NCI-H2081 (cell line): ENCODE measurements at regions not wholly inside any gene's neighbourhood (a gene's known extent, or its start where the extent isn't known, plus 50 kb on each side); places are given as distances from the start of the nearest gene placed in this dataset.

Source experiments
- DNase-seq, 2 experiments: peaks; one replicate each; lab custom pipeline; 2025; lab: John Stamatoyannopoulos, UW

- no peak for DNase-seq
Observed at GRCh38 chr22:48713272-48714205, 1114.1 kb downstream of the BRD1 start.

DNA sequence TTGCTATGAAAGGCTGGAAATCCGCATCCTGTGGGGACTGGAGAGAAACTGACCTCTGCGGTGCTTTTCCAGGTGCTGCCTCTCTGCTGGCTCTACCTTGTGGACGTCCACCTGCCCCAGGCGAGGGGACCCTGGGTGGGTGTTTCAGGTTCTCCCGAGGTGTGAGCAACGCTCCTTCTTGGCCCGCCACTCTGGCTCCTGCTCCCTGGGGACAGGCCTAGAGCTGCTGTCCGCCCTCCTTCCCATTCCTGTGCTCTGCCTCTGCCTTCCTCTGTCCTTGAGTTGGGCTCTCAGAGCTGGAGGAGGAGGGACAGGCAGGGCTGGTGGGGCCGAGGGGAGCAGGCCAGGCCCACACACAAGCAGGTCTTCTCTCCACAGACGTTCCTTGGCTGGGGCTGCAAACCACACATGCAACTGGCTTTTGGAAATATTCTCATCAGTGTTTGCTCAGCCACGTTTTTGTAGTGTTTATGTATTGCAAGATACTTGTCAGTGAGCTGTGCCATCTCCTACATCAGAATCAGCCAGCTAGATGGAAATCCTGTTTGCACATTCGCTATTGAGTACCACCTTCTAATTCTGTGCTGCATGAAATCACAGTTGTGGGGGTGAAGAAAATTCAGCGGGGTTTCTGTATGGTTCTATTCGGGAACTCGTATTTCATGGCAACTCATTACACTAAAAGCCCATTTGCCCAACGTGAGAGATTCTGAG lies 1115.0 kb downstream of the BRD1 start:
- no peak for DNase-seq

GRCh38 chr22:48711669-48712068 lies 1116.0 kb downstream of the BRD1 start:
- no peak for DNase-seq

DNA sequence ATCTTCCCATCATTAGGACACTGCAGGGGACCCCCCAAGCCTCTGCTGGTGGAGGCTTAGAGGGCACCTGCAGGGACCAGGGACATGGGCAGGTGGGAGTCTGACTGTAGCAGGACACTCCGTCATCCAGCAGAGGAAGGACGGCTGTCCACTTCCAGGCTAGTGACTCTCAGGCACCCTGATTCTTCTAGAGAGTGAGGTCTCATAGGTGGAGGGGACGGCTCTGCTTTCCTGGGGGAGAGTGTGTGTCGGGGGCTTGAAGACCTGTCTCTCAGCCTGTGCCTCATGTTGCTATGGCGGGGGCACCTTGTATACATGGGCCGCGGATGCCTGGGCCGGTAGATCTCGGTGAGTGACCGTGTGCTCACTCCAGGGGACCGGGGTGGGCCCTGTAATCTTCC lies 1116.6 kb downstream of the BRD1 start:
- DNase-seq, result no peak

- DNase-seq, result no peak
Observed at GRCh38 chr22:48710410-48710809, 1117.3 kb downstream of the BRD1 start.

- DNase-seq, result no peak
Observed at GRCh38 chr22:48709976-48710375, 1117.7 kb downstream of the BRD1 start.

DNA sequence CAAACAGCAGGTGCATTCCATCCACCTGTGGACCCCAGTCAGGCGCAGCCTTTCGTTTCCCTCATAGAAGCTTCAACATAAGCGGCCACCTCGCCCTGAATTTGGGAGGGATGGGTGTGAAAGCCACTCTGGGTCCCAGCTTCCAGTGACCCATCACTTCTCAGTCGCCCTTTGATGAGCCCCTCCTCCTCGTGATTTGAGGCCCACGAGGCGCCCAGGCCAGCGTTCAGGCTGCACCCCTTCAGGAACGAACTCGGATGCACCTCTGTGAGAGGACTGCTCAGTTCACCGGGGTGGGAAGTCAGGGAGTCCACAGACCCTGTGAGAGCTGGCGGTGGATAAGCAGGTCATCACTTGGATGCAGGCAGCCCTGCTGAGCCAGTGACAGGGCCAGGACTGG lies 1118.2 kb downstream of the BRD1 start:
- DNase-seq, result no peak

DNA sequence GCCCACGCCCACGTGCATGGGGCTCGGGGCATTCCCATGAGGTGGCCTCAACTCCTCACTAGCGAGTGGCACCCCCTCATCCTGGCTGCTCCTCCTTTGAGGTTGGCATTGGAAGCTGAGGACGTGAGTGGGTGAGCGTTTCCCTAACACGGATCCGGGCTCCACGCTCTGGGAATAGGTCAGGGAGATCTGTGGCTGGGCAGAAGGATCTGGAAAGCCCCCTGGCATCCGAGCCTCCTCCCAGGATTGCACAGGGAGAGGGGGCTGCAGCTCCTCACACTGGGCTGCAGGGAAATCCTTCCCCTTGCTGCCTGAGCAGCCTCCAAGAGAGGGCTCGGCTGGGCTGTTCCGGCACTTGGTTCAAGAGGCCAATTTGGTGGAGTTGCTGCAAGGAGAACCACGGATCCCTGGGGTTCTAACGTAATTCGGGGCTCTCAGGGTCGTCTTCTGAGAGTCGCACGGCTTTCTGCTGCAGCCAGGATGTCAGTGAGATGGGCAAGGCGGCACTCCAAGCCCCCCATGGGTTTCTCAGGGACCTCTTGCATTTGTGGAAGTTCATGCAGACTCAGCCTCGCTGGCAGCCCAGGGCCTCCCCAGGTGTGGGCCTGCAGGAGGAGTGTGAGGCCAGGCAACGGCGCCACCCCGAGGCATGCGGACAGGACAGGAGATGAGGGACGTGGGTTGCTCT lies 1119.0 kb downstream of the BRD1 start:
- no peak for DNase-seq

GRCh38 chr22:48707763-48708557 lies 1119.7 kb downstream of the BRD1 start:
- no peak for DNase-seq

DNA sequence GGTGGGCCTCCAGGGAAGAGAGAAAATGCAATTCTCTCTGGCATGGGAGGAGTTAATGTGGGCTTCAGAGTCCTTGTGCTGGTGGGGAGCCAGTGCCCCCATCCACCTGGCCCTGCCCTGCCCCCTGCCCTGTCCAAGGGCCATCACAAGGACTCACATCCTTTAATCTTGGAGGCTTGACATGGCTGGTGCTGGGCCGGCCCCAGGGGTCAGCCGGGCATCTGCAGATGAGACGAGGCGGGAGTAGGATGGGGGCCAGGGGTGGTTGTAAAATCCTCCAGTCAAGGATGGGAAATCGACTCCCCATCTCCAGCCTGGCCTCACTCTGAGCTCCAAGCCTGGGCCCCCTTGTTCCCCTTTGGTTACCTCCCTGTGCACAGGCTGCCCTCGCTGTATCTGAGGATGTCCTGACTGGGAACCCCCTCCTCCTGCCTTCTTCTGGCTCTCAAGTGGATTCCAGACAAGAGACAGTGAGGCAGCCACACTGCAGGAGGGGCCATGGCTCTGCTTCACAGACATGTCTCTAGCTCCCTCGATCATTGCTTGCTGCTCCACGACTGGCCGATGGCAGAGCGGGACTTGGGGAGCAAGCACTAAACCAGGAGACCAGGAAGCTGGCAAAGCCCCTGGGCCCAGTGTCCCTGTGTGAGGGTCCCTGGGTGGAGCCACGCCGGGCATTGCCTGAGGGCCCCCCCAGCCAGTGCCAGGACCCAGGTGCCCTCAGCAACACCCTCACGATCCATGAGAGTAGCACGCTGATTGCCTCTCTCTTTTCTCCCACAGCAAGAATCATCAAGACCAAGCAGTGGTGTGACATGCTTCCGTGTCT lies 1120.5 kb downstream of the BRD1 start:
- no peak for DNase-seq

GRCh38 chr22:48705917-48706605 lies 1121.6 kb downstream of the BRD1 start:
- no peak for DNase-seq

DNA sequence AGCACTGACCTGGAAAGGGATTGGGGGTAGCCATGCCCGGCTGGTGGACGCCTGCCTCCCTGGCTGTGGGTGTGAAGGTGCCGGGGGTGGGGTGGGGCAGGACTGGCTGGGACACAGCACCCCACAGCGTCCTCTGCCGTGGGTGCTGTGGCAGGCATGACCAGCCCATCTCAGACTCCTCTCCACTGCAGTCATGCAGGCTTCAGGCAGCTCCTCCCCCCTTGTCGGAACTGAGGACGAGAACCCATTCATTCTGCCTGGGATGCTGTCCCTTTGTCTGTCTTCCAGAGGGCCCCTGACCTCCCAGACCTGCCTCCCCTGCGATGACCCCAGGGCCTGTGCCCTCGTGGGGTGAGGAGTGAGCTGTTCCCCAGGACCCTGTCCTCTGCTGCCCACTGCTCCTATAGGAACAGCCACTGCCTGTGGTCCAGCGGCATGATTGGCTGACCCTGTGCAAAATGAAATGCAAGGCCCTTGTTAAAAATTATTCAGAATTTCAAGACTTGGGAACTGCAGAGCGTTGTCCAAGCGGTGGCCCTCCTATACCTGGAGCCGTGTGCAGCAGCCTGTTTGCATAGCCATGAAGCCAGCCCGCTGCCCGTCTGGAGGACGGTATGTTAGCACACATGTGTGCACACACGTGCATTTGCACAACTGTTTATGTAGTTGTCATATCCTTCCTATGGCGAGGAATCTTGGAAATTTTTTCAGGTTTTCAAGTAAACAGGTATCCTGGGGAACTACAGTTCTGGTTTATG lies 1122.3 kb downstream of the BRD1 start:
- DNase-seq, result no peak

- no peak for DNase-seq
Observed at GRCh38 chr22:48704335-48704734, 1123.3 kb downstream of the BRD1 start.

DNA sequence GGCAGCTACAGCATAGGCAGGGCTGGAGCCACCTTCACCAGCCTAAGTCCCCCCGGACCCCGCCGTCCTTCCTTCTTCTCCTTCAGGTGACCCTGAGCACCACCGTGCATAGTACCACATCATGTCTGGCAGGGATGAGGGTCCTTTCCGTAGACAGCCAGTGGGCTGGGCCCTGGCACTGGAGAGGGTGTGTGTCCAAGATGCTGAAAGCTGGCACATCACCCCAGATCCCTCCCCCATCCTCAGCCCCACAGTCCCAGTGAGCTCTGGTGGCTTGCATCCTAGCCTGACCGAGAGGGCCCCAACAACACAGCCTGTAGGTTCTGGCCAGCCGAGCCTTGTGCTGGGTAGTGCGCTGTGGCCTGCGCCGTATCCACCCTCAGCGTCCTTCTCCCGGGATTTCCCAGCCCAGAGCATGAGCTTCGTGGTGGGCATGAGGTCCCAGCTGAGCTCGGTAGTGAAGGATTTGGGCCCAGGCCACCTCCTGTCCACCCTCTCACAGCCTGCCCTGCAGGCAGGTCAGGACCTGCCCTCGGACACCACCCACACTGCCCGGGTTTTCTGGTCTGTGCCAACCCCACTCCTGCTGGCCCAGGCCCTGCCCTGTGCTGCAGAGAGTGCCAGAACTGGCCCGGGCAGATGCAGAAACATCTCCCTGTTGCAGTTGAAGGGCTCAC lies 1124.3 kb downstream of the BRD1 start:
- no peak for DNase-seq

DNA sequence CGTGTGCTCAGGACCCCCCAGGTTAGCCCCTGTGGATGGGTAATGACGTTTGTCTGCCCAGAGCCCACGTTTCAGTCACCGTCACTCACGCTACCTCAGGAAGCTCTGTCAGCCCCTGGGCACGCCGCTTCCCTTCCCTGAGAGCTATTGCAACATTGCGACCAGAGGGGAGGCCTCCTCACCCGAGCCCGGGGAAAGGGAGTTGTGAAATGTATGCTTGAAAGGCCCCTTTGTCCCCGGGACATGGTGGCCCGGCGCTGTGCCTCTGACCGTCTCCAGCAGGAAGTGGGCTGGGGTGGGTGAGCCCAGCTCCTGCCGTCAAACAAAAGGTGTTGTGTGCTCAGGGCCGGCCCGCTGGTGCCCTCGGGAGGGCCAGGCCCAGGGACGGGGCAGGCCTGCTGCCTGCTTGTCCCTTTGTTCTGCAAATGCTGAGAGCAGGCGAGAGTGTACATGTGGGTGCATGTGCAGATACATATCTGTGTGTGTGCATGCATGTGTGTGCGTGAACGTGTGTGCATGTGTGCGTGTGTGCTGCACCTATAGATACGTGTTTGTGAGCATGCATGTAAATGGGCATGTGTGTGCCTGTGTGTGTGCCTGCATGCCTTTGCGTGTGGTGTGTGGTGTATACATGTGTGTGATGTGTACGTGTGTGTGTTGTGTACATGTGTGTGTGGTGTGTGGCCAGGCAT lies 1125.0 kb downstream of the BRD1 start:
- DNase-seq, result no peak

DNA sequence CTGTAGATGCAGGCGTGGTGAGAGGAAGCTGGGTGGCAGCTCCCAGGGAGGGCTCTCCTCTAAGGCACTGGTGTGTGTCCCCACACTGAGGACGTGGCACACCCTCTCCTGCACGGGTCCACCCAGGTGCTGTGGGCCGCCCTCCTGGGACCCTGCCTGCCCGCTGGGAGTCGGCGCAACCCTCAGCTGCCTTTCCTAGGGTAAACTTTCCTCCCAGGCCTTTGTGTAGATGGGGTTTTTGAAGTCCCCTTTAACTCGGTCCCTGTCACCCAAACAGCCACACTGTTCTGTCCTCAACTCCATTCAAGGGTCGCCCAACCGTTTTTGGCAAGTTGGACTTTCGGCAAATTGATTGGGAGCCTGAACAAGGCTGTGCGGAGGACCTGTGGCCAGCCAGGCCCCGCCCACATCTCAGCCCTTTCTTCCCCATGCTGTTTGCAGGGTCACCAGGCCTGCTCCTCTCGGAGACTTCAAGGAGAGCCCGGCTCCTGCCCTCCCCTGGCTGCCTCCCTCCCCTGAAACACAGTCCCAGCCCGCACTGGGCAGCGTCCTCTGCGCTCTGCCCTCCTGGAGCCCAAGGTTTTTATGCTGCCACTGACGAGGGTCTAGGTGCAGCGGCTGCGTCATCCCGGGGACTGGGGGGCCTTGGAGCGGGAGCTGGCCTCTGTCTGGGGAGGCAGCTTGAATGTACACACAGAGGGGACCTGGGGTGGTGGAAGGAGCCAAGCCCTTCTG lies 1126.2 kb downstream of the BRD1 start:
- no peak for DNase-seq

DNA sequence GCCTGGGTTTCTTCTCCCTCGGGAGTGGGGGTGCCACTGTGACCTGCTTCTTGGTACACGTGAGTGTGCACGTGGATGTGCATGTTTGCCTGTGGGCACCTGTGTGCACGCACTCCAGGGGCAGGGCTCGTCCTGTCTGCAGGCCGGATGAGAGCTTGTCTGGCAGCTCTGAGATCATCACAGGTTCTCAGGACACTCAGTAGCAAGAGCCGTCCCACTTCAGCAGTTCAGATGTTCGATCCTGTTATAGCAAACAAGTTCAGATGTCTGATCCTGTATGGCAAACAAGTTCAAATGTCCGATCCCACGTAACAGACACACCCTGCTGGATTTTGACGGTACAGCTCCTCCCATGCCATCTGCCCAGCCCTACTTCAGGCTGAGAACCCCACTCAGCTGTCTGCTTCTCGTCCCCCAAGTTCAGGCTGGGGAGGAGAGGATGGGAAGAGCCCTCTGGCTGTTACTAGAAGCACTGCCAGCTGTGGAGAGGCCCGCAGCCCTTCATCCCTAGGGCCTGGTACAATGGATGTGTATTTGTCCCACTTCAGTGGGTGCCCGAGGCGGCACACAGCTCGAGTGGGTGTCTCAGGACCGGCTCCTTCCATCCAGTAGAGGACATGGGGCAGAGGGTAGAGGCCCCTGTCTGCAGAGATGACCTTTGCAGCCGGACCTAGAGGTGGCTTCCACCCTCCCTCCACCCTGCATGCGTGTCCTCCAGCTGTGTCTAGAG lies 1126.9 kb downstream of the BRD1 start:
- no peak for DNase-seq
